ENCODE measurements at regions not wholly inside any gene's neighbourhood (a gene's known extent, or its start where the extent isn't known, plus 50 kb on each side); places are given as distances from the start of the nearest gene placed in this dataset.

- no peak for TF ChIP-seq CTCF (IDR thresholded peaks at IDR 0.05; ENCODE audit: control extremely low read depth, extremely low read depth)
- 72 to 73% methylated on average over 3 of the region's 3 CpGs for WGBS, 2 donors
- Histone ChIP-seq H3K9ac (ENCODE audit: insufficient read depth in 1 of 2, low read length in 2 of 2) (no peak overlapping the region), H3K9me3 (ENCODE audit: control insufficient read depth in 4 of 4, insufficient read depth in 3 of 4, low read length in 3 of 4) (peaks cover 0 to 2% (median 0%) of the 10 kb centered on the region in 4 donors), H3K4me3 (no peak overlapping the region), H3K4me1 (ENCODE audit: control insufficient read depth in 5 of 5, insufficient read depth in 5 of 5, low read length in 5 of 5) (peaks cover 0 to 32% (median 5%) of the 10 kb centered on the region in 5 donors), H3K36me3 (ENCODE audit: control insufficient read depth in 4 of 4, insufficient read depth in 4 of 4, low read length in 4 of 4) (no peaks in the 10 kb centered on the region), H3K27me3 (ENCODE audit: control insufficient read depth in 3 of 3, insufficient read depth in 3 of 3, low read length in 2 of 3) (no peaks in the 10 kb centered on the region), H3K27ac (ENCODE audit: low read depth in 1 of 2, low read length in 1 of 2) (no peak overlapping the region)
- DNase-seq (no peak), ATAC-seq (ENCODE audit: insufficient read depth, low FRiP score) (no peak)
Observed at GRCh38 chr2:220966636-220967035, 605.5 kb downstream of the EPHA4 start.

- 89 to 93% methylated on average over 3 of the region's 3 CpGs for WGBS, 2 donors
- TF ChIP-seq CTCF (IDR thresholded peaks at IDR 0.05; ENCODE audit: control extremely low read depth, extremely low read depth): no peak
Observed at GRCh38 chr2:220969348-220969747, 602.8 kb downstream of the EPHA4 start.

GRCh38 chr2:220980966-220981675 lies 591.0 kb downstream of the EPHA4 start:
- H3K36me3 ChIP-seq (ENCODE audit: control insufficient read depth in 4 of 4, insufficient read depth in 4 of 4, low read length in 4 of 4): no peaks in the 10 kb centered on the region
- H3K9me3 ChIP-seq (ENCODE audit: control insufficient read depth in 4 of 4, insufficient read depth in 3 of 4, low read length in 3 of 4): peaks cover 0 to 8% (median 3%) of the 10 kb centered on the region in 4 donors
- ATAC-seq (ENCODE audit: insufficient read depth, low FRiP score): no peak
- no peak overlapping the region for H3K4me3 ChIP-seq
- H3K4me1 ChIP-seq (ENCODE audit: control insufficient read depth in 5 of 5, insufficient read depth in 5 of 5, low read length in 5 of 5): peaks cover 0 to 4% (median 0%) of the 10 kb centered on the region in 5 donors
- no peaks in the 10 kb centered on the region for H3K27me3 ChIP-seq (ENCODE audit: control insufficient read depth in 3 of 3, insufficient read depth in 3 of 3, low read length in 2 of 3)
- WGBS, 2 donors: 88 to 90% methylated on average over 4 of the region's 4 CpGs
- TF ChIP-seq CTCF (IDR thresholded peaks at IDR 0.05; ENCODE audit: control extremely low read depth, extremely low read depth): no peak
- no peak overlapping the region for H3K27ac ChIP-seq (ENCODE audit: low read depth in 1 of 2, low read length in 1 of 2)
- H3K9ac ChIP-seq (ENCODE audit: insufficient read depth in 1 of 2, low read length in 2 of 2): no peak overlapping the region
- no peak for DNase-seq

More at GRCh38 chr2:220969348-220969747, 602.8 kb downstream of the EPHA4 start:
- no peaks in the 10 kb centered on the region for H3K27me3 ChIP-seq (ENCODE audit: control insufficient read depth in 3 of 3, insufficient read depth in 3 of 3, low read length in 2 of 3)
- H3K36me3 ChIP-seq (ENCODE audit: control insufficient read depth in 4 of 4, insufficient read depth in 4 of 4, low read length in 4 of 4): no peaks in the 10 kb centered on the region
- no peak overlapping the region for H3K4me3 ChIP-seq
- no peak overlapping the region for H3K9ac ChIP-seq (ENCODE audit: insufficient read depth in 1 of 2, low read length in 2 of 2)
- H3K4me1 ChIP-seq (ENCODE audit: control insufficient read depth in 5 of 5, insufficient read depth in 5 of 5, low read length in 5 of 5): peaks cover 0 to 5% (median 0%) of the 10 kb centered on the region in 5 donors
- DNase-seq: no peak
- no peak overlapping the region for H3K27ac ChIP-seq (ENCODE audit: low read depth in 1 of 2, low read length in 1 of 2)
- ATAC-seq (ENCODE audit: insufficient read depth, low FRiP score): no peak
- H3K9me3 ChIP-seq (ENCODE audit: control insufficient read depth in 4 of 4, insufficient read depth in 3 of 4, low read length in 3 of 4): peaks cover 0 to 2% (median 0%) of the 10 kb centered on the region in 4 donors

All from lung (tissue), 11 donors.